ENCODE measurements at regions not wholly inside any gene's neighbourhood (a gene's known extent, or its start where the extent isn't known, plus 50 kb on each side); places are given as distances from the start of the nearest gene placed in this dataset.

DNA sequence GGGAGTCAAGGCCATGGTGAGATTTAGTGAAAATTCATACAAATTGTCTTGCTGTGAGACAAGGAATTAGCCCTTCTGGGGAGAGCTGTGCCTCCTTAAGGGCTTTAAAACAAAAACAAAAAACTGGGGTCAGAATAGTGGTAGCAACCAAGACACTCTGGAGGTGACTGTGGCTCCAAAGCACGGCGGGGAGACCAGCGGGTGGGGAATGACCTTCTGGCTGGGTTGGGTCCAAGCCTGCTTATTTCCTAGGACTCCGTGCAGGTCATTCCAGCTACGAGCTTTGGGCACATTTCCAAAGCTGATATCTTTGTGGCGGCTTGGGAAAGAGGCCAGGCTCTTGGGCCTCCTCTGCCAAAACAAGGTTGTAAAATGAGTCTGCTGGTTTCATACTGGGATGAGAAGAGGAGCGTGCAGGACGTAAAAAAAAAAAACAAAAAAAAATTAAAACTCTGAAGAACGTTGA, 348.3 kb downstream of the UQCRFS1 start:
- DNase-seq, result no peak
- no peaks in the 10 kb centered on the region for H3K4me1 ChIP-seq
- in situ Hi-C loops (cut with MboI; ENCODE audit: low sequenced_read_pairs in 4 of 4) (no loop called here), intact Hi-C loops (cut with DNase I; ENCODE audit: low total_unique reads) (no loop called here)
- ATAC-seq, result no peak
- no peaks in the 10 kb centered on the region for H3K36me3 ChIP-seq
- TF ChIP-seq, protein P1, sequence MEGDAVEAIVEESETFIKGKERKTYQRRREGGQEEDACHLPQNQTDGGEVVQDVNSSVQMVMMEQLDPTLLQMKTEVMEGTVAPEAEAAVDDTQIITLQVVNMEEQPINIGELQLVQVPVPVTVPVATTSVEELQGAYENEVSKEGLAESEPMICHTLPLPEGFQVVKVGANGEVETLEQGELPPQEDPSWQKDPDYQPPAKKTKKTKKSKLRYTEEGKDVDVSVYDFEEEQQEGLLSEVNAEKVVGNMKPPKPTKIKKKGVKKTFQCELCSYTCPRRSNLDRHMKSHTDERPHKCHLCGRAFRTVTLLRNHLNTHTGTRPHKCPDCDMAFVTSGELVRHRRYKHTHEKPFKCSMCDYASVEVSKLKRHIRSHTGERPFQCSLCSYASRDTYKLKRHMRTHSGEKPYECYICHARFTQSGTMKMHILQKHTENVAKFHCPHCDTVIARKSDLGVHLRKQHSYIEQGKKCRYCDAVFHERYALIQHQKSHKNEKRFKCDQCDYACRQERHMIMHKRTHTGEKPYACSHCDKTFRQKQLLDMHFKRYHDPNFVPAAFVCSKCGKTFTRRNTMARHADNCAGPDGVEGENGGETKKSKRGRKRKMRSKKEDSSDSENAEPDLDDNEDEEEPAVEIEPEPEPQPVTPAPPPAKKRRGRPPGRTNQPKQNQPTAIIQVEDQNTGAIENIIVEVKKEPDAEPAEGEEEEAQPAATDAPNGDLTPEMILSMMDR (IDR thresholded peaks at IDR 0.05 in 4 of 5, conservative IDR thresholded peaks at IDR 0.05 in 1 of 5), result no peak
- TF ChIP-seq POLR2A (IDR thresholded peaks at IDR 0.05), result no peak
- H3K4me3 ChIP-seq, result no peak overlapping the region
- no peaks in the 10 kb centered on the region for H3K27me3 ChIP-seq
- H3K9me3 ChIP-seq, result no peaks in the 10 kb centered on the region
- no peak overlapping the region for H3K27ac ChIP-seq

DNA sequence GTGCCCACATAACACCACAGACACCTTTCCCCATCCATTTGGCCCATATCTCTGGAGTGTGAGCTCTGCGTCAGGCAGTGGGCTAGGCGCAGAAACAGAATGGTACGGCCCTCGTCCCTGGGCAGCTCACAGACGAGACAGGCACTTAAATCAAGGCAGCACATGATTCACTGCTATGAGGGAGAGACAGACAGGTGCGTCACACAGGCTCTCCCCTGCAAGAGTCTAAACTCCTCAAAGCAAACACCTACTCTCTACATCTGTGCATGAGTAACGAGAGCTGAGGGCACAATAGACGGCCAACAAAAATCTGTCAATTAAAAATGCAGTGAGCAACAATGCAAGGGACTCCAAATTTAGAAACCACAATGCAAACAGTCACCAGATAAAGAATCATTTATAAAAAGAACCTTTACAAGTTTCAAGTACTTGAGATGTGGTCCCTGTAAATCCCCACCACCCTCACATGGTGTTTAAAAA, 348.9 kb downstream of the UQCRFS1 start:
- H3K27me3 ChIP-seq, result no peaks in the 10 kb centered on the region
- no peak for ATAC-seq
- in situ Hi-C loops (cut with MboI; ENCODE audit: low sequenced_read_pairs in 4 of 4) (no loop called here), intact Hi-C loops (cut with DNase I; ENCODE audit: low total_unique reads) (no loop called here)
- no peak overlapping the region for H3K4me3 ChIP-seq
- TF ChIP-seq, protein P1 (IDR thresholded peaks at IDR 0.05 in 4 of 5, conservative IDR thresholded peaks at IDR 0.05 in 1 of 5), result no peak
- TF ChIP-seq POLR2A (IDR thresholded peaks at IDR 0.05), result no peak
- no peaks in the 10 kb centered on the region for H3K9me3 ChIP-seq
- no peaks in the 10 kb centered on the region for H3K36me3 ChIP-seq
- H3K27ac ChIP-seq, result no peak overlapping the region
- H3K4me1 ChIP-seq, result no peaks in the 10 kb centered on the region
- DNase-seq, result no peak

DNA sequence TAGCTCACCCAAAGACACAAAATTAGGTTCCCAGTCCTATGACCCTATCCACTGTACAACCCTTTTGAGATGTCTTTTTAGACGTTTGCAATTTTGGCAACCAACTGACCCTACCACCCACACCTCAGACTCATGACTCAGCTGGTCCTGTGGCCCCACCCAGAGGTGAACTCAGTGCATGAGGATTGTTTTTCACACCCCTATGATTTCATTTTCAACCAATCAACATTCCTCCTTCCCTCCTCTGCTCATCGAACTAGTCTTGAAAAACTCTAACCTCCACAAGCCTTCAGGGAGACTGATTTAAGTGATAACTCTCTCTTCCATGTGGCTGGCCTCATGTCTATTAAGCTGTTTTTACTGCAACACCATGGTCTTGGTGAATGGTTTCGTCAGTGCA, 350.7 kb downstream of the UQCRFS1 start:
- intact Hi-C loops (cut with DNase I; ENCODE audit: low total_unique reads) (no loop called here), in situ Hi-C loops (cut with MboI; ENCODE audit: low sequenced_read_pairs in 4 of 4) (no loop called here)
- DNase-seq, result no peak
- Histone ChIP-seq H3K27ac (no peak overlapping the region), H3K27me3 (no peaks in the 10 kb centered on the region), H3K9me3 (no peaks in the 10 kb centered on the region), H3K4me1 (no peaks in the 10 kb centered on the region), H3K4me3 (no peak overlapping the region), H3K36me3 (no peaks in the 10 kb centered on the region)
- TF ChIP-seq, protein P1 (IDR thresholded peaks at IDR 0.05 in 4 of 5, conservative IDR thresholded peaks at IDR 0.05 in 1 of 5), result no peak
- TF ChIP-seq POLR2A (IDR thresholded peaks at IDR 0.05), result no peak
- no peak for ATAC-seq

DNA sequence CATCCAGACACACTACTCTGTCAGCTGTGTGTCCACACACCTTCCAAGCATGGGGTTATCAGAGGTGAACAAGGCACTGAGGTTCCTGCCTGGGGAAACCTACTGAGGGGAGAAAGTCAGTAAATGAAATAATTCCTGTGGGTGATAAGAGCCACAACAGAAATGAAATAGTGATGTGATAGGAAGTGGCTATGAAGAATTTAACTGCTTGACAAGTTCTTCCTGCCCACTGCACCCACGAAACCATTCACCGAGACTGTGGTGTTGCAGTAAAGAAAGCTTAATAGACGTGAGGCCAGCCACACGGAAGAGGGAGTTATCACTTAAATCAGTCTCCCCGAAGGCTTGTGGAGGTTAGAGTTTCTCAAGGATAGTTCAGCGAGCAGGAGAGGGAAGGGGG, 353.1 kb downstream of the UQCRFS1 start:
- no peak for TF ChIP-seq POLR2A (IDR thresholded peaks at IDR 0.05)
- TF ChIP-seq, protein P1 (IDR thresholded peaks at IDR 0.05 in 4 of 5, conservative IDR thresholded peaks at IDR 0.05 in 1 of 5), result no peak
- Histone ChIP-seq H3K4me1 (no peaks in the 10 kb centered on the region), H3K36me3 (no peaks in the 10 kb centered on the region), H3K4me3 (no peak overlapping the region), H3K27ac (no peak overlapping the region), H3K27me3 (no peaks in the 10 kb centered on the region), H3K9me3 (no peaks in the 10 kb centered on the region)
- intact Hi-C loops (cut with DNase I; ENCODE audit: low total_unique reads) (no loop called here), in situ Hi-C loops (cut with MboI; ENCODE audit: low sequenced_read_pairs in 4 of 4) (no loop called here)
- DNase-seq, result no peak
- ATAC-seq, result no peak

DNA sequence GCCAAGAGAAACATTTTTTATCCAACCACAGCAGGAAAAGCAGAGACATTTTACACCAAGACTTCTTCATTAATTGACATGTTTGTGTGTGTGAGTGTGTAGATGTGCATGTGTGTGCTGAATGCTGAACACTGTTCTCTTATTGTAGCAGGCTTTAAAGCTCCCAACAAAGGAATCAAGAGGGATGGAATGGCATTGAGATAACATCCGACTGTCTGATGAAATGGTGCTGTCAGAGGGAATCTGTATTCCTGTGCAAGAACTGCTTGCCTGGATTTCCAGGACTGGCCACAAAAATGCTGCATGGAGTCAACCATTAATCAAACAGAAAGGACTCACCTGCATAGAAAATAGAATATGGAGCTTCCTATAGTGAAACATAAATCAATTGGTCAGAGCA, 354.0 kb downstream of the UQCRFS1 start:
- Histone ChIP-seq H3K36me3 (no peaks in the 10 kb centered on the region), H3K27me3 (no peaks in the 10 kb centered on the region), H3K4me3 (no peak overlapping the region), H3K4me1 (no peaks in the 10 kb centered on the region), H3K9me3 (no peaks in the 10 kb centered on the region), H3K27ac (no peak overlapping the region)
- intact Hi-C loops (cut with DNase I; ENCODE audit: low total_unique reads), result no loop called here
- ATAC-seq (no peak), DNase-seq (no peak)
- in situ Hi-C loops (cut with MboI; ENCODE audit: low sequenced_read_pairs in 4 of 4), result no loop called here
- TF ChIP-seq, protein P1 (IDR thresholded peaks at IDR 0.05 in 4 of 5, conservative IDR thresholded peaks at IDR 0.05 in 1 of 5), result no peak
- no peak for TF ChIP-seq POLR2A (IDR thresholded peaks at IDR 0.05)

Data from gastrocnemius medialis (tissue), 4 donors.